ENCODE measurements at regions not wholly inside any gene's neighbourhood (a gene's known extent, or its start where the extent isn't known, plus 50 kb on each side); places are given as distances from the start of the nearest gene placed in this dataset.

DNA sequence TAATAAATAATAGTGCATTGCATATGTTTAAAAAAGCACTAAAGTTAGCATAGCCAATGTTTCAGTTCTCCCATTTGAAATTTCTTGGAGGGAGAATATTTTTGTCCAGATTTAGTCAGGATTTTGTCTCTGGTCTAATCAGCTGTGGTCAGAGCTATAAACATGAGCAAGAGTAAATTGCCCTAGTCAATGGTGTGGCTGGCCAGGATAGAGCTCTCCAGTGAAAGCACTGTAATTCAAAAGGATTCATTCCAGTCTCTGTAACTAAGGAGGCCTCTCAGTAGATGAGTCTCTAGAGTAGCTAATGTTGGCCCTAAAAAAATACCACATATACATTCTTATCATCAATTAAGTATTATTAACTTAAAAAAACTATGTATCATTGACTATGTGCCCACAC lies 241.6 kb downstream of the CDCA7 start:
- TF ChIP-seq CTCF (IDR thresholded peaks at IDR 0.05; ENCODE audit: control insufficient read depth, extremely low read depth, insufficient read depth) = no peak
- no peak for DNase-seq (ENCODE audit: low read depth)
- no peak overlapping the region for H3K4me3 ChIP-seq (ENCODE audit: low read depth, low read length)

DNA sequence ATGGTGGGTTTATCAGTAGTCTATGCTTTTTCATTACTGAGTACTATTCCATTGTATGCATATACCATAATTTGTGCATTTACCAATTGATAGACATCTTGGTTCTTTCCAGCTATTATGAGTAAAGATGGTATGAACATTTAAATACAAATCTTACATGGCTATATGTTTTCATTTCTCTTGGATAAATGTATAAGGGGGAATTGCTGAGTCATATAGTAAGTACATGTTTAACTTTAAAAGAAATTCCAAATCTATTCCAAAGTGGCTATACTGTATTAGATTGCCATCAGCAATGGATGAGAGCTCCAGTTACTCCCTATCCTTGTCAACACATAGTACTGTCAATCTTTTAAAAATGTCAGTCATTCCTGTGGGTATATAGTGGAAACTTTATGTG lies 243.9 kb downstream of the CDCA7 start:
- H3K4me3 ChIP-seq (ENCODE audit: low read depth, low read length) = no peak overlapping the region
- DNase-seq (ENCODE audit: low read depth) = no peak
- no peak for TF ChIP-seq CTCF (IDR thresholded peaks at IDR 0.05; ENCODE audit: control insufficient read depth, extremely low read depth, insufficient read depth)

GRCh38 chr2:173599821-173600359 lies 245.2 kb downstream of the CDCA7 start:
- TF ChIP-seq CTCF (IDR thresholded peaks at IDR 0.05; ENCODE audit: control insufficient read depth, extremely low read depth, insufficient read depth) = no peak
- no peak for DNase-seq (ENCODE audit: low read depth)
- H3K4me3 ChIP-seq (ENCODE audit: low read depth, low read length) = no peak overlapping the region

DNA sequence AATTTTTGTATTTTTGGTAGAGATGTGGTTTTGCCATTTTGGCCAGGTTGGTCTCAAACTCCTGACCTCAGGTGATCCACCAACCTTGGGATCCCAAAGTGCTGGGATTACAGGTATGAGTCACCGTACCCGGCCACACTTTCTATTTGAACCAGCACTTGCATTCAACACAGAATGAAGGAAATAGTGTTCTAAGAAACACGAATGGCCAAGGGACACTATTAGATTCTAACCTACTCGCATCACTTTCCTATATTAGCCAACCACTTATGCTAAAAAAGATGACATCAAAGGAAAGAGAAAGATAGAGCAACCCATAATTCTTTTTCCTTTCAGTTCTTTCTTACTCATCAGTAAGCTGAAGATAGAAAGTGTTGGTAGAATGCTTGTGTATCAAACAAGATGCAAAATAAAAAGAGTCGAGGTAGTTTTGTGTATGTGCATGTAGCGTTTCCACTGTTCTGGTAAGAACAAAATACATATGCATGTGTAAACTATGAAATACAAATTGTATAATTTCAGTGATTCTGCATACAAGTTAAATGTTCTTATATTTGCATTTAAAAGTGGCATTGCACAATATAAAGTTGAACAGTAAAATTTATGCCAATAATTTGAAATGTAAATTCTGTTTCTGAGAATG lies 247.6 kb downstream of the CDCA7 start:
- no peak for DNase-seq (ENCODE audit: low read depth)
- no peak overlapping the region for H3K4me3 ChIP-seq (ENCODE audit: low read depth, low read length)
- no peak for TF ChIP-seq CTCF (IDR thresholded peaks at IDR 0.05; ENCODE audit: control insufficient read depth, extremely low read depth, insufficient read depth)

GRCh38 chr2:173605994-173606393 lies 251.3 kb downstream of the CDCA7 start:
- no peak for TF ChIP-seq CTCF (IDR thresholded peaks at IDR 0.05; ENCODE audit: control insufficient read depth, extremely low read depth, insufficient read depth)
- no peak for DNase-seq (ENCODE audit: low read depth)
- H3K4me3 ChIP-seq (ENCODE audit: low read depth, low read length) = no peak overlapping the region

DNA sequence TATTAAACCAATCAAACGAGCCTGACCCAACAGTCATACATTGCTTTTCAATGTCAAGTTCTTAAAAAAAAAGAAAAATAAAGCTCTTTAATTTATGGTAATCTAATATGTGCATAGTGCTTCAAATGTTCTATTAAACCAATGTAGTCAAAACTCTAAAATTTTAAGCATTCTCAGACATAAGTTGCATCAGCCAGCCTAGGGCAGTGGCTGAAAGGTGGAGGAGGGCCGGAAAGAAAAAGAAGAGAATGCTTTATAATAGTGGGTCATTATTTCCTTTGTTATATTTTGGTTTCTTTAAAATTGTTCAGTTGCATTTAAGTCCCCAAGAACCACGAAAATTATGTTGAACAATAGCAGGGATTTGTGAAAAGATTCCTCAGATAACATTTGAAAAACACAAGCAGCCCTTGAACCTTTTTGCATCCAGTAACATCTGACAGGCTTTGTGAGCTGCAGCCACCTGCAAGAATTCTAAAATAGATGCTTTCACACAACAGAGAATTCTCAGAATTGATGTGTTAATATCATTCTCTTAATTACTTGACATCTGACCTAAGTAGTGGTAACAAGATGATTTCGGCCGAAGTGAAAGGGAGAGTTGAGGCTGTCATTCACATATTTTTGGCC lies 252.1 kb downstream of the CDCA7 start:
- H3K4me3 ChIP-seq (ENCODE audit: low read depth, low read length) = no peak overlapping the region
- no peak for DNase-seq (ENCODE audit: low read depth)
- no peak for TF ChIP-seq CTCF (IDR thresholded peaks at IDR 0.05; ENCODE audit: control insufficient read depth, extremely low read depth, insufficient read depth)

Data from LNCaP clone FGC (cell line).